ENCODE measurements at regions not wholly inside any gene's neighbourhood (a gene's known extent, or its start where the extent isn't known, plus 50 kb on each side); places are given as distances from the start of the nearest gene placed in this dataset.

GRCh38 chr18:39752351-39752750 lies 2186.8 kb upstream of the CELF4 start:
- in situ Hi-C loops (cut with MboI; ENCODE audit: low pct_unique_long_range_greater_than_20kb, low sequenced_read_pairs, unreplicated experiment) = no loop called here
- DNase-seq (ENCODE audit: low spot score) = no peak
- TF ChIP-seq, protein P1, sequence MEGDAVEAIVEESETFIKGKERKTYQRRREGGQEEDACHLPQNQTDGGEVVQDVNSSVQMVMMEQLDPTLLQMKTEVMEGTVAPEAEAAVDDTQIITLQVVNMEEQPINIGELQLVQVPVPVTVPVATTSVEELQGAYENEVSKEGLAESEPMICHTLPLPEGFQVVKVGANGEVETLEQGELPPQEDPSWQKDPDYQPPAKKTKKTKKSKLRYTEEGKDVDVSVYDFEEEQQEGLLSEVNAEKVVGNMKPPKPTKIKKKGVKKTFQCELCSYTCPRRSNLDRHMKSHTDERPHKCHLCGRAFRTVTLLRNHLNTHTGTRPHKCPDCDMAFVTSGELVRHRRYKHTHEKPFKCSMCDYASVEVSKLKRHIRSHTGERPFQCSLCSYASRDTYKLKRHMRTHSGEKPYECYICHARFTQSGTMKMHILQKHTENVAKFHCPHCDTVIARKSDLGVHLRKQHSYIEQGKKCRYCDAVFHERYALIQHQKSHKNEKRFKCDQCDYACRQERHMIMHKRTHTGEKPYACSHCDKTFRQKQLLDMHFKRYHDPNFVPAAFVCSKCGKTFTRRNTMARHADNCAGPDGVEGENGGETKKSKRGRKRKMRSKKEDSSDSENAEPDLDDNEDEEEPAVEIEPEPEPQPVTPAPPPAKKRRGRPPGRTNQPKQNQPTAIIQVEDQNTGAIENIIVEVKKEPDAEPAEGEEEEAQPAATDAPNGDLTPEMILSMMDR (IDR thresholded peaks at IDR 0.05; ENCODE audit: extremely low read depth, insufficient read depth, missing control alignments) = no peak

- DNase-seq (ENCODE audit: low spot score) = no peak
- in situ Hi-C loops (cut with MboI; ENCODE audit: low pct_unique_long_range_greater_than_20kb, low sequenced_read_pairs, unreplicated experiment) = no loop called here
- TF ChIP-seq, protein P1 (IDR thresholded peaks at IDR 0.05; ENCODE audit: extremely low read depth, insufficient read depth, missing control alignments) = no peak
These were observed 2186.3 kb upstream of the CELF4 start for GRCh38 chr18:39751921-39752320.

GRCh38 chr18:39751161-39751560 lies 2185.6 kb upstream of the CELF4 start:
- in situ Hi-C loops (cut with MboI; ENCODE audit: low pct_unique_long_range_greater_than_20kb, low sequenced_read_pairs, unreplicated experiment) = no loop called here
- TF ChIP-seq, protein P1 (IDR thresholded peaks at IDR 0.05; ENCODE audit: extremely low read depth, insufficient read depth, missing control alignments) = no peak
- DNase-seq (ENCODE audit: low spot score) = no peak

DNA sequence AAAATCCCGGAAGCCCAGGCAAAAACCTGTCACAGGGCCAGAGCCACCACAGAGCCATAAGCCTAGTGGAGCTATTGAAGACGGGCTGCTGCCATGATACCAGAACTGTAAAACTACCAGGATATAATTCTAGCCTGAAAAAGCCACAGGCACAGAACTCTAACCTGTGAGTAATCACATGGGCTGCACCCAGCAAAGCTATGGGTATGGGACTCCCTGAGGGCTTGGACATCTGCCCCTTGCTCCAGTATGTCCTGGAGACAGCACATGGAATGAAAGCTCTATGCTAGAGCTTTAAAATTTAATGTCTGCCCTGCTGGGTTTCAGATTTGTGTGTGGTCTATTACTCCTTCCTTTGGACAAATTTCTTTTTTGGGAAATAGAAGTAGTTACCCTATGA lies 2183.6 kb upstream of the CELF4 start:
- no peak for DNase-seq (ENCODE audit: low spot score)
- in situ Hi-C loops (cut with MboI; ENCODE audit: low pct_unique_long_range_greater_than_20kb, low sequenced_read_pairs, unreplicated experiment) = no loop called here
- TF ChIP-seq, protein P1 (IDR thresholded peaks at IDR 0.05; ENCODE audit: extremely low read depth, insufficient read depth, missing control alignments) = no peak

GRCh38 chr18:39748727-39749126 lies 2183.1 kb upstream of the CELF4 start:
- no peak for DNase-seq (ENCODE audit: low spot score)
- in situ Hi-C loops (cut with MboI; ENCODE audit: low pct_unique_long_range_greater_than_20kb, low sequenced_read_pairs, unreplicated experiment) = no loop called here
- TF ChIP-seq, protein P1 (IDR thresholded peaks at IDR 0.05; ENCODE audit: extremely low read depth, insufficient read depth, missing control alignments) = no peak

DNA sequence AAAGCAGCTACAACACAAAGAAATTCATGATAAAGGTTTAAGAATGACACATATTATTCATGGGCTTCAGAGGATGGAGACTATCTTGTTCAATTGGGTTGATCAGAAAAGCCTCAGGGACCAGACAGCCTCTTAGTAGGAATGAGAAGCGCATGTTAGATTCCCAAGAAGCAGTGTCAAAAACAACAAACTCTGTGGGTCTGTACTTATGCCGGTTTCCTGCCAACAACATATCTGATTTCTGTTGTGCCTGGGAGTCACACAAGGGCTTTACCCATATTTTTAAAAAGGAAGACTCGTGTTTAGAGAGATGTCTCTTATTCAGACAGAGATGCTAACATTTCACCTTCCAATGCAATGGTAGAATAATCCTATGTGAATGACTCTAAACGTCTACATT lies 2180.6 kb upstream of the CELF4 start:
- no peak for DNase-seq (ENCODE audit: low spot score)
- in situ Hi-C loops (cut with MboI; ENCODE audit: low pct_unique_long_range_greater_than_20kb, low sequenced_read_pairs, unreplicated experiment) = no loop called here
- TF ChIP-seq, protein P1 (IDR thresholded peaks at IDR 0.05; ENCODE audit: extremely low read depth, insufficient read depth, missing control alignments) = no peak

DNA sequence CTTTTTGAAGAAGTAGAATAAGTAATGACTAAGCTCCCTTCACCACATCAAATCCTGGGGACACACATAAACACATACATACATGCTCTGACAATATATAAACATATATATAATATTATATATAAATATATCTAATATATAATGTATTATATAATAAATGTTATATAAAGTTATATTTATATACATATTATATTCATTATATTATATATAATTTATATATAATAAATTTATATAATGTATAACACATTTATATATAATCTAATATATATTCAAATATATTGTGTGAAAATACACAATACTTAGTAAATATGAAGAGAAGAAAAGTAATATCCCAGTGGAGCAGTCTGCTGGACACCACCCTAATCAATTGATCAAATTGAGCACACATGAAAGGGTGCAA lies 2177.9 kb upstream of the CELF4 start:
- TF ChIP-seq, protein P1 (IDR thresholded peaks at IDR 0.05; ENCODE audit: extremely low read depth, insufficient read depth, missing control alignments) = no peak
- in situ Hi-C loops (cut with MboI; ENCODE audit: low pct_unique_long_range_greater_than_20kb, low sequenced_read_pairs, unreplicated experiment) = no loop called here
- DNase-seq (ENCODE audit: low spot score) = no peak
